HEK293T (cell line): ENCODE measurements at regions not wholly inside any gene's neighbourhood (a gene's known extent, or its start where the extent isn't known, plus 50 kb on each side); places are given as distances from the start of the nearest gene placed in this dataset.

Experiments used
- CTCF ChIA-PET: fragments of 350-600 bp; formaldehyde crosslinking; extraction: SDS; loops from one replicate; lab custom pipeline; 2021; ENCODE audit warnings: antibody characterized with exemption, inconsistent platforms; lab: Yijun Ruan, JAX
- POLR2A ChIA-PET: fragments of 350-600 bp; formaldehyde crosslinking; extraction: SDS; loops from one replicate; lab custom pipeline; 2020; ENCODE audit warnings: antibody characterized with exemption, inconsistent platforms; lab: Yijun Ruan, JAX
- DNase-seq: peaks from one replicate; pipeline ENCODE4 v3.0.0; 2012; ENCODE audit warnings: mixed read lengths; ENCODE audit errors: extremely low spot score
- ARNT ChIP-seq: fragments of 450-650 bp; IDR thresholded peaks from 2 replicates; pipeline ENCODE4 v1.6.1; 2017; ENCODE audit warnings: mild to moderate bottlenecking
- BHLHE40 ChIP-seq: fragments of 450-650 bp; IDR thresholded peaks from 2 replicates; pipeline ENCODE4 v1.6.1; 2016; ENCODE audit warnings: mild to moderate bottlenecking, moderate library complexity, borderline replicate concordance
- CTBP1 ChIP-seq: fragments of 450-650 bp; IDR thresholded peaks from 2 replicates; pipeline ENCODE4 v1.6.1; 2016; ENCODE audit warnings: borderline replicate concordance
- ELF4 ChIP-seq: fragments of 450-650 bp; IDR thresholded peaks from 2 replicates; pipeline ENCODE4 v1.6.1; 2017; ENCODE audit warnings: antibody characterized with exemption
- FOXA1 ChIP-seq: fragments of 450-650 bp; IDR thresholded peaks from 2 replicates; pipeline ENCODE4 v1.6.1; 2016; ENCODE audit warnings: mild to moderate bottlenecking
- FOXK2 ChIP-seq: fragments of 450-650 bp; IDR thresholded peaks from 2 replicates; pipeline ENCODE4 v1.6.1; 2016; ENCODE audit warnings: mild to moderate bottlenecking
- FOXM1 ChIP-seq: fragments of 450-650 bp; IDR thresholded peaks from 2 replicates; pipeline ENCODE4 v1.6.1; 2017; ENCODE audit warnings: mild to moderate bottlenecking, borderline replicate concordance
- HDGF ChIP-seq: fragments of 450-650 bp; IDR thresholded peaks from 2 replicates; pipeline ENCODE4 v1.6.1; 2017; ENCODE audit warnings: antibody characterized with exemption, borderline replicate concordance
- L3MBTL2 ChIP-seq: fragments of 450-650 bp; conservative IDR thresholded peaks from 2 replicates; pipeline ENCODE4 v1.6.1; 2016; ENCODE audit warnings: mild to moderate bottlenecking
- LEF1 ChIP-seq: fragments of 450-650 bp; IDR thresholded peaks from 2 replicates; pipeline ENCODE4 v1.6.1; 2017; ENCODE audit warnings: mild to moderate bottlenecking, borderline replicate concordance
- NFRKB ChIP-seq: fragments of 450-650 bp; IDR thresholded peaks from 2 replicates; pipeline ENCODE4 v1.6.1; 2016; ENCODE audit warnings: mild to moderate bottlenecking, moderate library complexity
- PKNOX1 ChIP-seq: fragments of 450-650 bp; IDR thresholded peaks from 2 replicates; pipeline ENCODE4 v1.6.1; 2016
- SP1 ChIP-seq: fragments of 450-650 bp; IDR thresholded peaks from 2 replicates; pipeline ENCODE4 v1.6.1; 2017
- SUZ12 ChIP-seq: fragments of 450-650 bp; IDR thresholded peaks from 2 replicates; pipeline ENCODE4 v1.6.1; 2016; ENCODE audit warnings: mild to moderate bottlenecking
- TARDBP ChIP-seq: fragments of 450-650 bp; IDR thresholded peaks from 2 replicates; pipeline ENCODE4 v1.6.1; 2016
- ZNF384 ChIP-seq: fragments of 450-650 bp; IDR thresholded peaks from 2 replicates; pipeline ENCODE4 v1.6.1; 2016

- ChIA-PET POLR2A (no interaction called here), CTCF (no interaction called here)
- no peak for DNase-seq
- TF ChIP-seq CTBP1: no peak
- no peak for TF ChIP-seq SP1
- no peak for TF ChIP-seq ZNF384
- TF ChIP-seq L3MBTL2: no peak
- no peak for TF ChIP-seq PKNOX1
- no peak for TF ChIP-seq FOXM1
- no peak for TF ChIP-seq ELF4
These were observed 166.6 kb upstream of the CD180 start for GRCh38 chr5:67363180-67363709.

GRCh38 chr5:67361932-67362729 is 165.5 kb upstream of the CD180 start:
- DNase-seq: no peak
- POLR2A ChIA-PET: no interaction called here
- CTCF ChIA-PET: no interaction called here
- TF ChIP-seq L3MBTL2 (no peak), FOXA1 (no peak), NFRKB (no peak), TARDBP (no peak), ELF4 (no peak), FOXK2 (no peak), HDGF (no peak), PKNOX1 (no peak), FOXM1 (no peak), LEF1 (no peak), BHLHE40 (no peak), SUZ12 (no peak)

GRCh38 chr5:67360047-67360446 is 163.4 kb upstream of the CD180 start:
- TF ChIP-seq L3MBTL2 (no peak), PKNOX1 (no peak), NFRKB (no peak), SUZ12 (no peak), HDGF (no peak), ZNF384 (no peak), BHLHE40 (no peak), FOXK2 (no peak)
- ChIA-PET CTCF (no interaction called here), POLR2A (no interaction called here)
- no peak for DNase-seq

GRCh38 chr5:67358186-67358585 is 161.6 kb upstream of the CD180 start:
- TF ChIP-seq BHLHE40 (no peak), FOXA1 (no peak), SUZ12 (no peak), ARNT (no peak), ZNF384 (no peak), CTBP1 (no peak), TARDBP (no peak), ELF4 (no peak), FOXK2 (no peak), FOXM1 (no peak), HDGF (no peak), NFRKB (no peak), LEF1 (no peak), L3MBTL2 (no peak), SP1 (no peak)
- ChIA-PET CTCF (no interaction called here), POLR2A (no interaction called here)
- no peak for DNase-seq

GRCh38 chr5:67355120-67355713 is 158.6 kb upstream of the CD180 start:
- DNase-seq: no peak
- POLR2A ChIA-PET: no interaction called here
- CTCF ChIA-PET: no interaction called here
- TF ChIP-seq ZNF384 (no peak), ARNT (no peak), SP1 (no peak), L3MBTL2 (no peak), FOXM1 (no peak)

GRCh38 chr5:67353500-67354450 is 157.2 kb upstream of the CD180 start:
- POLR2A ChIA-PET: no interaction called here

More at GRCh38 chr5:67353500-67354450, 157.2 kb upstream of the CD180 start:
- CTCF ChIA-PET: no interaction called here
- no peak for DNase-seq
- TF ChIP-seq SP1: no peak
- TF ChIP-seq CTBP1: no peak
- TF ChIP-seq HDGF: no peak
- no peak for TF ChIP-seq SUZ12
- no peak for TF ChIP-seq PKNOX1
- TF ChIP-seq ZNF384: no peak
- no peak for TF ChIP-seq TARDBP
- no peak for TF ChIP-seq LEF1
- no peak for TF ChIP-seq FOXM1
- TF ChIP-seq ELF4: no peak
- TF ChIP-seq BHLHE40: no peak
- no peak for TF ChIP-seq ARNT
- no peak for TF ChIP-seq NFRKB
- TF ChIP-seq FOXK2: no peak
- TF ChIP-seq L3MBTL2: no peak
- no peak for TF ChIP-seq FOXA1
